Hepatocyte (in vitro differentiated cells): ENCODE measurements at regions not wholly inside any gene's neighbourhood (a gene's known extent, or its start where the extent isn't known, plus 50 kb on each side); places are given as distances from the start of the nearest gene placed in this dataset.

Experiments used
- DNase-seq: peaks from one replicate; pipeline ENCODE4 v3.0.0-alpha.2; 2016; ENCODE audit warnings: low spot score
- H2AFZ ChIP-seq: fragments of 200-600 bp; sonication (generic); 2 replicates; pipeline ENCODE4 v1.6.0; 2016; ENCODE audit warnings: antibody characterized with exemption, mild to moderate bottlenecking
- H3K27ac ChIP-seq: fragments of 200-600 bp; sonication (generic); 2 replicates; pipeline ENCODE4 v1.5.1; 2016; ENCODE audit warnings: mild to moderate bottlenecking
- H3K27me3 ChIP-seq: fragments of 200-600 bp; sonication (generic); 2 replicates; pipeline ENCODE4 v1.6.1; 2016
- H3K36me3 ChIP-seq: fragments of 200-600 bp; sonication (generic); replicated peaks from 2 replicates; pipeline ENCODE4 v1.5.1; 2016; ENCODE audit warnings: low read depth; ENCODE audit not compliant: insufficient read depth
- H3K4me1 ChIP-seq: fragments of 200-600 bp; sonication (generic); 2 replicates; pipeline ENCODE4 v1.5.1; 2016; ENCODE audit warnings: mild to moderate bottlenecking, moderate library complexity; ENCODE audit not compliant: insufficient read depth
- H3K4me2 ChIP-seq: fragments of 200-600 bp; sonication (generic); 2 replicates; pipeline ENCODE4 v1.6.0; 2016
- H3K4me3 ChIP-seq: fragments of 200-600 bp; sonication (generic); 2 replicates; pipeline ENCODE4 v1.5.1; 2016; ENCODE audit warnings: mild to moderate bottlenecking
- H3K79me2 ChIP-seq: fragments of 200-600 bp; sonication (generic); 2 replicates; pipeline ENCODE4 v1.6.0; 2017; ENCODE audit warnings: mild to moderate bottlenecking
- H3K9me2 ChIP-seq: fragments of 200-600 bp; sonication (generic); replicated peaks from 2 replicates; pipeline ENCODE4 v1.6.0; 2017; ENCODE audit warnings: mild to moderate bottlenecking; ENCODE audit not compliant: insufficient read depth
- H3K9me3 ChIP-seq: fragments of 200-600 bp; sonication (generic); 2 replicates; pipeline ENCODE4 v1.5.1; 2016; ENCODE audit warnings: low read depth, mild to moderate bottlenecking
- H4K20me1 ChIP-seq: fragments of 200-600 bp; sonication (generic); 2 replicates; pipeline ENCODE4 v1.6.0; 2016; ENCODE audit warnings: mild to moderate bottlenecking; ENCODE audit not compliant: insufficient read depth, poor library complexity, severe bottlenecking
- EZH2 ChIP-seq: fragments of 200-600 bp; sonication (generic); IDR thresholded peaks from 2 replicates; pipeline ENCODE4 v1.6.1; 2016; ENCODE audit warnings: antibody characterized with exemption, mild to moderate bottlenecking, borderline replicate concordance
- EZH2phosphoT487 ChIP-seq: fragments of 200-600 bp; sonication (generic); IDR thresholded peaks from one replicate; pipeline ENCODE4 v1.6.1; 2018; ENCODE audit warnings: antibody characterized with exemption, mild to moderate bottlenecking, low read depth, moderate library complexity; ENCODE audit not compliant: unreplicated experiment, severe bottlenecking
- WGBS: methylation state at CpG from one replicate; pipeline ENCODE4 v1.1.6; 2016; ENCODE audit warnings: low lambda C conversion rate; ENCODE audit errors: missing lambda C conversion rate; 5-methylcytosine and 5-hydroxymethylcytosine counted together
- TF ChIP-seq, protein P1 (sequence below): fragments of 200-600 bp; sonication (generic); IDR thresholded peaks from 2 replicates; pipeline ENCODE4 v1.5.1; 2016; ENCODE audit warnings: antibody characterized with exemption, mild to moderate bottlenecking; ENCODE audit not compliant: poor library complexity

- no peak for DNase-seq
- Histone ChIP-seq H3K4me1 (no peaks in the 10 kb centered on the region), H4K20me1 (no peaks in the 10 kb centered on the region), H3K9me2 (no peaks in the 10 kb centered on the region), H3K9me3 (no peaks in the 10 kb centered on the region), H3K27ac (no peak overlapping the region), H3K27me3 (no peaks in the 10 kb centered on the region), H2AFZ (no peak overlapping the region), H3K79me2 (no peaks in the 10 kb centered on the region), H3K4me3 (no peak overlapping the region), H3K4me2 (no peak overlapping the region), H3K36me3 (no peaks in the 10 kb centered on the region)
- TF ChIP-seq, protein P1, sequence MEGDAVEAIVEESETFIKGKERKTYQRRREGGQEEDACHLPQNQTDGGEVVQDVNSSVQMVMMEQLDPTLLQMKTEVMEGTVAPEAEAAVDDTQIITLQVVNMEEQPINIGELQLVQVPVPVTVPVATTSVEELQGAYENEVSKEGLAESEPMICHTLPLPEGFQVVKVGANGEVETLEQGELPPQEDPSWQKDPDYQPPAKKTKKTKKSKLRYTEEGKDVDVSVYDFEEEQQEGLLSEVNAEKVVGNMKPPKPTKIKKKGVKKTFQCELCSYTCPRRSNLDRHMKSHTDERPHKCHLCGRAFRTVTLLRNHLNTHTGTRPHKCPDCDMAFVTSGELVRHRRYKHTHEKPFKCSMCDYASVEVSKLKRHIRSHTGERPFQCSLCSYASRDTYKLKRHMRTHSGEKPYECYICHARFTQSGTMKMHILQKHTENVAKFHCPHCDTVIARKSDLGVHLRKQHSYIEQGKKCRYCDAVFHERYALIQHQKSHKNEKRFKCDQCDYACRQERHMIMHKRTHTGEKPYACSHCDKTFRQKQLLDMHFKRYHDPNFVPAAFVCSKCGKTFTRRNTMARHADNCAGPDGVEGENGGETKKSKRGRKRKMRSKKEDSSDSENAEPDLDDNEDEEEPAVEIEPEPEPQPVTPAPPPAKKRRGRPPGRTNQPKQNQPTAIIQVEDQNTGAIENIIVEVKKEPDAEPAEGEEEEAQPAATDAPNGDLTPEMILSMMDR, result no peak
- TF ChIP-seq EZH2 (no peak), EZH2phosphoT487 (no peak)
- WGBS, result 83% methylated on average over 2 of the region's 2 CpGs
Observed at GRCh38 chr4:126529997-126530396, 1102.8 kb upstream of the INTU start.

DNA sequence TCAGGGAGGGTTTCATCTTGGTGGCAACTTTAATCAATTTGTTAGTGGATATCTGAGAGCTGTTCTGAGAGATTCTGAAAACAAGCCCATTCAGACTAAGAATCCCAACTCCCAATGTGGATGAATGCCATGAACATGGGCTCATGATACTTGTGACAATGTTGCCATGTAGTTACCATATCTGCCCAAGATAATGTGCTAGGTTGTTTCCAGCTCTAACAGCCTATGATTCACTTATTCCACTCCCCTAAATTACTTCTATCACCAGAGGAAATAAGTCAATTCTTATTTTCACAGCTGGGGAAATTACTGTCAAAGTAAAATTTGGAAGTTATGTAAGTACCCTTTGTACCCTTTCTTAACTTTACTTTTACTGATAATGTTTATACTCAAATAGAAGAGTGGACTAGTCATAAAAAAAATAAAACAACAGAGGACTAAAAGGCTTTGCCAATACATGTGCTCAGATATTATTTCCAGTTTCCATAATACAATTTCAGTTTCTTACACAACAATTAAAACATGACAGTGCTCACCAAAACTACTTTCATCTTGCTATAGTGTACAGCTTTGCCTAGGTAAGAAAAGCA lies 1101.7 kb upstream of the INTU start:
- H2AFZ ChIP-seq, result no peak overlapping the region
- H3K4me3 ChIP-seq, result no peak overlapping the region
- DNase-seq, result no peak
- H4K20me1 ChIP-seq, result no peaks in the 10 kb centered on the region
- no peaks in the 10 kb centered on the region for H3K9me3 ChIP-seq
- no peaks in the 10 kb centered on the region for H3K27me3 ChIP-seq
- H3K27ac ChIP-seq, result no peak overlapping the region
- TF ChIP-seq EZH2 (no peak), EZH2phosphoT487 (no peak)
- TF ChIP-seq, protein P1, result no peak
- H3K36me3 ChIP-seq, result no peaks in the 10 kb centered on the region
- no peaks in the 10 kb centered on the region for H3K4me1 ChIP-seq
- H3K4me2 ChIP-seq, result no peak overlapping the region
- H3K9me2 ChIP-seq, result no peaks in the 10 kb centered on the region
- no peaks in the 10 kb centered on the region for H3K79me2 ChIP-seq

DNA sequence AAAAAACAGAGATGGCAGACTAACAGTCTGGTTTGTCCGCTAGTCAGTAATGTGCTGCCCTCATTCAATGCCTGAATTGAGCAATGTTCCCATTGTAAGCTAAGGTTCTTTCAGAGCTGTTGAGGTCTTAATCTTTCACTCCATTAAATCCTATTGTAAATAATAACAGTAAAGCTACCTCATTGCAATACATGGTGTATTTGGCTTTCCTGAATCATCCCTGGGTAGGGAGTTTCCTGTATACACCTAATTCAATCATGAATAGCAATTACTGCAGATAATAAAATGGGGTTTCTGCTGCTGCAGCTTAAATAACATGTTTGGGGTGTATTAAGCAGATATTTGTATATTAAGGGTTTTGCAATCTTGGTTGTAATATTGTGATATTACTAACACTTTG lies 1100.2 kb upstream of the INTU start:
- no peak for DNase-seq
- H3K27me3 ChIP-seq, result no peaks in the 10 kb centered on the region
- no peaks in the 10 kb centered on the region for H3K9me2 ChIP-seq
- no peaks in the 10 kb centered on the region for H4K20me1 ChIP-seq
- no peaks in the 10 kb centered on the region for H3K36me3 ChIP-seq
- no peak overlapping the region for H3K4me3 ChIP-seq
- H3K27ac ChIP-seq, result no peak overlapping the region
- TF ChIP-seq EZH2phosphoT487 (no peak), EZH2 (no peak)
- TF ChIP-seq, protein P1, result no peak
- no peaks in the 10 kb centered on the region for H3K79me2 ChIP-seq
- no peak overlapping the region for H2AFZ ChIP-seq
- WGBS, result 90% methylated on average over 1 of the region's 1 CpG
- H3K4me2 ChIP-seq, result no peak overlapping the region
- H3K9me3 ChIP-seq, result no peaks in the 10 kb centered on the region
- no peaks in the 10 kb centered on the region for H3K4me1 ChIP-seq

- H3K79me2 ChIP-seq, result no peaks in the 10 kb centered on the region
- no peaks in the 10 kb centered on the region for H3K9me2 ChIP-seq
- no peaks in the 10 kb centered on the region for H4K20me1 ChIP-seq
- H3K4me1 ChIP-seq, result no peaks in the 10 kb centered on the region
- no peak overlapping the region for H2AFZ ChIP-seq
- H3K4me3 ChIP-seq, result no peak overlapping the region
- H3K4me2 ChIP-seq, result no peak overlapping the region
- no peaks in the 10 kb centered on the region for H3K36me3 ChIP-seq
- H3K9me3 ChIP-seq, result no peaks in the 10 kb centered on the region
- no peaks in the 10 kb centered on the region for H3K27me3 ChIP-seq
- no peak overlapping the region for H3K27ac ChIP-seq
- DNase-seq, result no peak
- TF ChIP-seq EZH2 (no peak), EZH2phosphoT487 (no peak)
- TF ChIP-seq, protein P1, result no peak
- 51% methylated on average over 5 of the region's 5 CpGs for WGBS
Observed at GRCh38 chr4:126533146-126533805, 1099.5 kb upstream of the INTU start.
